Keratinocyte (primary cell): ENCODE measurements at regions not wholly inside any gene's neighbourhood (a gene's known extent, or its start where the extent isn't known, plus 50 kb on each side); places are given as distances from the start of the nearest gene placed in this dataset.

Source experiments
- DNase-seq: peaks from one replicate; pipeline ENCODE4 v3.0.0-alpha.2; 2011; ENCODE audit warnings: low read depth, missing footprints, low spot score
- FAIRE-seq: peaks from 2 replicates; lab custom pipeline; 2011; peaks lifted over from hg19 to GRCh38; lab: Jason Lieb, UNC
- H2AFZ ChIP-seq: 2 replicates; pipeline ENCODE4 v1.6.0; 2012; ENCODE audit warnings: low read length, control low read depth, inconsistent platforms; ENCODE audit not compliant: control insufficient read depth
- H3K27ac ChIP-seq: 2 replicates; pipeline ENCODE4 v1.5.1; 2011; ENCODE audit warnings: low read length; ENCODE audit not compliant: control insufficient read depth, insufficient read depth
- H3K27me3 ChIP-seq: 3 replicates; pipeline ENCODE4 v1.6.0; 2011; ENCODE audit warnings: low read length; ENCODE audit not compliant: control insufficient read depth, insufficient read depth; ENCODE audit errors: extremely low read depth
- H3K36me3 ChIP-seq, 2 experiments: 2 replicates in 1 of 2; 3 replicates in 1 of 2; pipeline ENCODE4 v1.5.1; 2011; ENCODE audit warnings: low read length in 2 of 2, mild to moderate bottlenecking in 1 of 2; ENCODE audit not compliant: control insufficient read depth in 2 of 2, insufficient read depth in 2 of 2; ENCODE audit errors: extremely low read depth in 1 of 2
- H3K4me1 ChIP-seq: 3 replicates; pipeline ENCODE4 v1.5.1; 2011; ENCODE audit warnings: low read length; ENCODE audit not compliant: control insufficient read depth, insufficient read depth; ENCODE audit errors: extremely low read depth
- H3K4me2 ChIP-seq: 3 replicates; pipeline ENCODE4 v1.6.0; 2011; ENCODE audit warnings: low read depth, low read length; ENCODE audit not compliant: control insufficient read depth, insufficient read depth; ENCODE audit errors: extremely low read depth
- H3K4me3 ChIP-seq, 3 experiments: fragments of 200-600 bp in 1 of 3; sonication (generic) in 1 of 3; 2 replicates in 2 of 3; 3 replicates in 1 of 3; pipeline ENCODE4 v1.5.1; 2011 to 2016; ENCODE audit warnings: low read length in 3 of 3, mild to moderate bottlenecking in 3 of 3, control low read depth in 2 of 3, inconsistent platforms in 1 of 3, low read depth in 1 of 3, mixed read lengths in 1 of 3, mixed run types in 1 of 3, moderate library complexity in 1 of 3; ENCODE audit not compliant: control insufficient read depth in 2 of 3, insufficient read depth in 2 of 3; ENCODE audit errors: extremely low read depth in 1 of 3
- H3K79me2 ChIP-seq: 2 replicates; pipeline ENCODE4 v1.6.0; 2012; ENCODE audit warnings: low read length; ENCODE audit not compliant: control insufficient read depth, insufficient read depth
- H3K9ac ChIP-seq: 3 replicates; pipeline ENCODE4 v1.6.0; 2011; ENCODE audit warnings: low read length; ENCODE audit not compliant: control insufficient read depth, insufficient read depth; ENCODE audit errors: extremely low read depth
- H3K9me1 ChIP-seq: 3 replicates; pipeline ENCODE4 v1.6.0; 2011; ENCODE audit warnings: low read length; ENCODE audit not compliant: control insufficient read depth, insufficient read depth; ENCODE audit errors: extremely low read depth
- H3K9me3 ChIP-seq: 2 replicates; pipeline ENCODE4 v1.5.1; 2012; ENCODE audit warnings: low read depth, low read length; ENCODE audit not compliant: control insufficient read depth
- H4K20me1 ChIP-seq: 3 replicates; pipeline ENCODE4 v1.6.0; 2011; ENCODE audit warnings: low read length; ENCODE audit not compliant: control insufficient read depth, insufficient read depth; ENCODE audit errors: extremely low read depth
- EZH2 ChIP-seq: IDR thresholded peaks from one replicate; pipeline ENCODE4 v1.6.1; 2012; ENCODE audit warnings: inconsistent platforms, mild to moderate bottlenecking, low read length, moderate library complexity
- dilution Hi-C: fragments of 300-500 bp; cut with MboI; formaldehyde crosslinking; loops from one replicate; pipeline ENCODE4 v1.7.0; 2020; ENCODE audit warnings: low sequenced_read_pairs; ENCODE audit not compliant: extremely low pct_ligation_motif_present
- TF ChIP-seq, protein P1 (sequence below), 3 experiments: IDR thresholded peaks in 1 of 3; conservative IDR thresholded peaks in 1 of 3; optimal IDR thresholded peaks in 1 of 3; 2 replicates in 2 of 3; 3 replicates in 1 of 3; pipeline versions ENCODE3 to v1.5.1; 2011; ENCODE audit warnings: low read length in 3 of 3, mild to moderate bottlenecking in 3 of 3, moderate library complexity in 2 of 3, control low read depth in 1 of 3, inconsistent platforms in 1 of 3; ENCODE audit not compliant: insufficient read depth in 2 of 3; ENCODE audit errors: extremely low read depth in 1 of 3

DNA sequence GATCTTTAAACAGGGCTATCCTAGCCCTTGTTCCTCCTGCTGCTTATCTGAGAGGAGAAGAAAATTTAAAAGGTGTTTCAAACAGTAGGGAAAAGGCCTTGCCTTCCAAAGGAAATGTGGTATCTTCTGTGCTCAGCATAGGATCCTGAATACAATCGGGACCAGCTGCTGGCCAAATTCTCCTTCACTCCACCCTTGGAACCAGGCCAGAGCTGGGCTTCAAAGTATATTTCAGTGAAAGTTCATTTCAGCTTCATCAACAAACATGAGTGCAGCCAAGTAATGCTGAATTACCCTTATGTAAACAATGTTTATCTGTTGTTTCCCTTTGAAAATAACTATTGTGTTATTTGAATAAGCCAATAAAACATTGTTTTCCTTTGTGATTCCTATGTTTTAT lies 146.5 kb upstream of the MEOX2 start:
- no peak overlapping the region for H3K4me3 ChIP-seq
- FAIRE-seq (no peak), DNase-seq (no peak)
- H3K9me3 ChIP-seq = no peaks in the 10 kb centered on the region
- no peak overlapping the region for H3K27ac ChIP-seq
- H3K9me1 ChIP-seq = no peaks in the 10 kb centered on the region
- no peaks in the 10 kb centered on the region for H3K4me1 ChIP-seq
- dilution Hi-C loops = no loop called here
- H3K9ac ChIP-seq = no peak overlapping the region
- H3K79me2 ChIP-seq = no peaks in the 10 kb centered on the region
- no peak overlapping the region for H3K4me2 ChIP-seq
- H3K27me3 ChIP-seq = no peaks in the 10 kb centered on the region
- no peaks in the 10 kb centered on the region for H4K20me1 ChIP-seq
- H3K36me3 ChIP-seq = no peaks in the 10 kb centered on the region
- TF ChIP-seq, protein P1, sequence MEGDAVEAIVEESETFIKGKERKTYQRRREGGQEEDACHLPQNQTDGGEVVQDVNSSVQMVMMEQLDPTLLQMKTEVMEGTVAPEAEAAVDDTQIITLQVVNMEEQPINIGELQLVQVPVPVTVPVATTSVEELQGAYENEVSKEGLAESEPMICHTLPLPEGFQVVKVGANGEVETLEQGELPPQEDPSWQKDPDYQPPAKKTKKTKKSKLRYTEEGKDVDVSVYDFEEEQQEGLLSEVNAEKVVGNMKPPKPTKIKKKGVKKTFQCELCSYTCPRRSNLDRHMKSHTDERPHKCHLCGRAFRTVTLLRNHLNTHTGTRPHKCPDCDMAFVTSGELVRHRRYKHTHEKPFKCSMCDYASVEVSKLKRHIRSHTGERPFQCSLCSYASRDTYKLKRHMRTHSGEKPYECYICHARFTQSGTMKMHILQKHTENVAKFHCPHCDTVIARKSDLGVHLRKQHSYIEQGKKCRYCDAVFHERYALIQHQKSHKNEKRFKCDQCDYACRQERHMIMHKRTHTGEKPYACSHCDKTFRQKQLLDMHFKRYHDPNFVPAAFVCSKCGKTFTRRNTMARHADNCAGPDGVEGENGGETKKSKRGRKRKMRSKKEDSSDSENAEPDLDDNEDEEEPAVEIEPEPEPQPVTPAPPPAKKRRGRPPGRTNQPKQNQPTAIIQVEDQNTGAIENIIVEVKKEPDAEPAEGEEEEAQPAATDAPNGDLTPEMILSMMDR (optimal IDR thresholded peaks at IDR 0.05 in 1 of 3, IDR thresholded peaks at IDR 0.05 in 1 of 3, conservative IDR thresholded peaks at IDR 0.05 in 1 of 3; ENCODE audit: extremely low read depth in 1 of 3, insufficient read depth in 2 of 3, low read length in 3 of 3) = no peak
- no peak for TF ChIP-seq EZH2
- no peak overlapping the region for H2AFZ ChIP-seq

DNA sequence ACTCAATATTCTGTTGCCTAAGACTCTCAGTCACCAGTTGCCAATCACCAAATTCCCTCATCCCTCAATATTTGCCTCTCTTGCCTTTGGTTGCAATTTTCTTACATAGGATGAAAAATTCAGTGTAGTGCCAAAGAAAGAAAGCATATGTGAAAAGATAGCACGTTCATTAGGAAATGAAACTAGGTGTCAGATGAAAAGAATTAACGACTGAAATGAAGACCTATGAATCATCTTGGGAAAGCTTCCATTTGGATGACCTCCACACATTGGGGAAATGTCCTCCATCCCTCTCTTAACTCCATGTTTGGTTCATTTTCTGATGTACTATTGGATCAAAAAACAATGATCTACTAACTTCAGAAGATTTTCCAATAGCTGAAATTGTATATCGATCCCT lies 145.1 kb upstream of the MEOX2 start:
- TF ChIP-seq, protein P1 (optimal IDR thresholded peaks at IDR 0.05 in 1 of 3, IDR thresholded peaks at IDR 0.05 in 1 of 3, conservative IDR thresholded peaks at IDR 0.05 in 1 of 3; ENCODE audit: extremely low read depth in 1 of 3, insufficient read depth in 2 of 3, low read length in 3 of 3) = no peak
- no peak for TF ChIP-seq EZH2
- Histone ChIP-seq H3K27ac (no peak overlapping the region), H4K20me1 (no peaks in the 10 kb centered on the region), H3K9ac (no peak overlapping the region), H3K79me2 (no peaks in the 10 kb centered on the region), H3K27me3 (no peaks in the 10 kb centered on the region), H3K4me3 (no peak overlapping the region), H3K9me1 (no peaks in the 10 kb centered on the region), H2AFZ (no peak overlapping the region), H3K4me2 (no peak overlapping the region), H3K36me3 (no peaks in the 10 kb centered on the region), H3K9me3 (no peaks in the 10 kb centered on the region), H3K4me1 (no peaks in the 10 kb centered on the region)
- FAIRE-seq (no peak), DNase-seq (no peak)
- dilution Hi-C loops = no loop called here
